ENCODE measurements at regions not wholly inside any gene's neighbourhood (a gene's known extent, or its start where the extent isn't known, plus 50 kb on each side); places are given as distances from the start of the nearest gene placed in this dataset.

DNA sequence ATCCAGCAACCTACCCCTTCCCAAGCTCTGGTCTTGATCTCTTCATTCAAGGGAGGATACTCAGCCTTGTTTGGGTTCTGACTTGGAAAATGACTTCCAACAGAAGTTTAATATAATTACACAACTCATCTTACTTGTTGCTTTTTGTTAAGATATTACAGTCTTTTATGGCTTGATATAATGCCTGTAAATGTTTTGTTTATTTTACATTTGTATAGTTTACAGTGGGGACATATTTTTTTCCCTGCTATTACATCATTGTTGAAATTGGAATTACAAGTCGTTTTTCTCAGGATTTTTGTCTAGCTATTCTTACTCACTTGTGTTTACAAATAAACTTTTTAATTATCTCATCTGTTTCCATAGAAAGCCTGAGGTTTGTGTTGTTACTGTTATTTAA is 436.0 kb downstream of the CNTNAP4 start:
- TF ChIP-seq ZNF138 (CRISPR knock-in tag; conservative IDR thresholded peaks at IDR 0.05) (no peak), SMAD3 (CRISPR knock-in tag; IDR thresholded peaks at IDR 0.05; ENCODE audit: borderline replicate concordance) (no peak), ZNF317 (CRISPR knock-in tag; IDR thresholded peaks at IDR 0.05; ENCODE audit: borderline replicate concordance, low read depth) (no peak), ZNF121 (CRISPR knock-in tag; IDR thresholded peaks at IDR 0.05) (no peak), ATF3 (CRISPR knock-in tag; conservative IDR thresholded peaks at IDR 0.05) (no peak), ZBTB21 (CRISPR knock-in tag; IDR thresholded peaks at IDR 0.05; ENCODE audit: borderline replicate concordance) (no peak), MAX (CRISPR knock-in tag; IDR thresholded peaks at IDR 0.05) (no peak), TCF7 (CRISPR knock-in tag; IDR thresholded peaks at IDR 0.05; ENCODE audit: low read depth) (no peak), FOXJ3 (CRISPR knock-in tag; IDR thresholded peaks at IDR 0.05; ENCODE audit: borderline replicate concordance) (no peak)
- TF ChIP-seq, protein P1, sequence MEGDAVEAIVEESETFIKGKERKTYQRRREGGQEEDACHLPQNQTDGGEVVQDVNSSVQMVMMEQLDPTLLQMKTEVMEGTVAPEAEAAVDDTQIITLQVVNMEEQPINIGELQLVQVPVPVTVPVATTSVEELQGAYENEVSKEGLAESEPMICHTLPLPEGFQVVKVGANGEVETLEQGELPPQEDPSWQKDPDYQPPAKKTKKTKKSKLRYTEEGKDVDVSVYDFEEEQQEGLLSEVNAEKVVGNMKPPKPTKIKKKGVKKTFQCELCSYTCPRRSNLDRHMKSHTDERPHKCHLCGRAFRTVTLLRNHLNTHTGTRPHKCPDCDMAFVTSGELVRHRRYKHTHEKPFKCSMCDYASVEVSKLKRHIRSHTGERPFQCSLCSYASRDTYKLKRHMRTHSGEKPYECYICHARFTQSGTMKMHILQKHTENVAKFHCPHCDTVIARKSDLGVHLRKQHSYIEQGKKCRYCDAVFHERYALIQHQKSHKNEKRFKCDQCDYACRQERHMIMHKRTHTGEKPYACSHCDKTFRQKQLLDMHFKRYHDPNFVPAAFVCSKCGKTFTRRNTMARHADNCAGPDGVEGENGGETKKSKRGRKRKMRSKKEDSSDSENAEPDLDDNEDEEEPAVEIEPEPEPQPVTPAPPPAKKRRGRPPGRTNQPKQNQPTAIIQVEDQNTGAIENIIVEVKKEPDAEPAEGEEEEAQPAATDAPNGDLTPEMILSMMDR (IDR thresholded peaks at IDR 0.05), result no peak
- TF ChIP-seq, protein P2, sequence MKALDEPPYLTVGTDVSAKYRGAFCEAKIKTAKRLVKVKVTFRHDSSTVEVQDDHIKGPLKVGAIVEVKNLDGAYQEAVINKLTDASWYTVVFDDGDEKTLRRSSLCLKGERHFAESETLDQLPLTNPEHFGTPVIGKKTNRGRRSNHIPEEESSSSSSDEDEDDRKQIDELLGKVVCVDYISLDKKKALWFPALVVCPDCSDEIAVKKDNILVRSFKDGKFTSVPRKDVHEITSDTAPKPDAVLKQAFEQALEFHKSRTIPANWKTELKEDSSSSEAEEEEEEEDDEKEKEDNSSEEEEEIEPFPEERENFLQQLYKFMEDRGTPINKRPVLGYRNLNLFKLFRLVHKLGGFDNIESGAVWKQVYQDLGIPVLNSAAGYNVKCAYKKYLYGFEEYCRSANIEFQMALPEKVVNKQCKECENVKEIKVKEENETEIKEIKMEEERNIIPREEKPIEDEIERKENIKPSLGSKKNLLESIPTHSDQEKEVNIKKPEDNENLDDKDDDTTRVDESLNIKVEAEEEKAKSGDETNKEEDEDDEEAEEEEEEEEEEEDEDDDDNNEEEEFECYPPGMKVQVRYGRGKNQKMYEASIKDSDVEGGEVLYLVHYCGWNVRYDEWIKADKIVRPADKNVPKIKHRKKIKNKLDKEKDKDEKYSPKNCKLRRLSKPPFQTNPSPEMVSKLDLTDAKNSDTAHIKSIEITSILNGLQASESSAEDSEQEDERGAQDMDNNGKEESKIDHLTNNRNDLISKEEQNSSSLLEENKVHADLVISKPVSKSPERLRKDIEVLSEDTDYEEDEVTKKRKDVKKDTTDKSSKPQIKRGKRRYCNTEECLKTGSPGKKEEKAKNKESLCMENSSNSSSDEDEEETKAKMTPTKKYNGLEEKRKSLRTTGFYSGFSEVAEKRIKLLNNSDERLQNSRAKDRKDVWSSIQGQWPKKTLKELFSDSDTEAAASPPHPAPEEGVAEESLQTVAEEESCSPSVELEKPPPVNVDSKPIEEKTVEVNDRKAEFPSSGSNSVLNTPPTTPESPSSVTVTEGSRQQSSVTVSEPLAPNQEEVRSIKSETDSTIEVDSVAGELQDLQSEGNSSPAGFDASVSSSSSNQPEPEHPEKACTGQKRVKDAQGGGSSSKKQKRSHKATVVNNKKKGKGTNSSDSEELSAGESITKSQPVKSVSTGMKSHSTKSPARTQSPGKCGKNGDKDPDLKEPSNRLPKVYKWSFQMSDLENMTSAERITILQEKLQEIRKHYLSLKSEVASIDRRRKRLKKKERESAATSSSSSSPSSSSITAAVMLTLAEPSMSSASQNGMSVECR (CRISPR knock-in tag; IDR thresholded peaks at IDR 0.05; ENCODE audit: borderline replicate concordance), result no peak
- TF ChIP-seq, protein P3, sequence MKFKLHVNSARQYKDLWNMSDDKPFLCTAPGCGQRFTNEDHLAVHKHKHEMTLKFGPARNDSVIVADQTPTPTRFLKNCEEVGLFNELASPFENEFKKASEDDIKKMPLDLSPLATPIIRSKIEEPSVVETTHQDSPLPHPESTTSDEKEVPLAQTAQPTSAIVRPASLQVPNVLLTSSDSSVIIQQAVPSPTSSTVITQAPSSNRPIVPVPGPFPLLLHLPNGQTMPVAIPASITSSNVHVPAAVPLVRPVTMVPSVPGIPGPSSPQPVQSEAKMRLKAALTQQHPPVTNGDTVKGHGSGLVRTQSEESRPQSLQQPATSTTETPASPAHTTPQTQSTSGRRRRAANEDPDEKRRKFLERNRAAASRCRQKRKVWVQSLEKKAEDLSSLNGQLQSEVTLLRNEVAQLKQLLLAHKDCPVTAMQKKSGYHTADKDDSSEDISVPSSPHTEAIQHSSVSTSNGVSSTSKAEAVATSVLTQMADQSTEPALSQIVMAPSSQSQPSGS (CRISPR knock-in tag; IDR thresholded peaks at IDR 0.05; ENCODE audit: borderline replicate concordance, low read depth), result no peak

Measured in WTC11 (cell line).